ENCODE measurements at regions not wholly inside any gene's neighbourhood (a gene's known extent, or its start where the extent isn't known, plus 50 kb on each side); places are given as distances from the start of the nearest gene placed in this dataset.

DNA sequence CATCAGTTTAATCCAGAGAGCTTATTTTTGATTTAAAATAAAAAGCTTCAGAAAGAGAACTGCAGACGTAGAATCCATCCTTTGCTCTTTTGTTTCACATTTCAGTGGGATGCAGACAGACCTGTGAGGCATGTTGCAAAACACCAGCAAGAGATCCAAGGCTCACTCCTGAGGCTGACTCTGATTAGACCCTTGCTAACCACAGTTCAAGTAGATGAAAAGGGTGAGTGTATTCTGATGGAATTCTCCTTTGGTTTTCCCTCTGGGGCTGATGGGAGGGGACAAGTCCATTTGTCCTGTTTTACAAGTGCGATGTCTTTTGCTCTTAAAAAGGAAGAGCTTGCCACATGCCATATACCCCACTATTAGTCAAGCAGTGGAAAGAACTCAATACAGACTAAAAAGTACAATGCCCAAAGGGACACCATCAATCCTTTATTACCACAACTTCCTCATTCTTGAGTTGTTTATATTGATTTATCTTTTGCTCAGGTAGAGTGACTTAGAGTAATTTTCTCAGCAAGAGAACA, 772.7 kb downstream of the MAFB start:
- intact Hi-C loops (cut with DNase I) = no loop called here
- H3K4me3 ChIP-seq = no peak overlapping the region
- H3K27ac ChIP-seq = no peak overlapping the region
- DNase-seq (no peak), ATAC-seq (no peak)
- no peaks in the 10 kb centered on the region for H3K9me3 ChIP-seq
- WGBS, 4 donors = 84 to 92% (median 88%) methylated on average over 2 of the region's 2 CpGs
- TF ChIP-seq, protein P1, sequence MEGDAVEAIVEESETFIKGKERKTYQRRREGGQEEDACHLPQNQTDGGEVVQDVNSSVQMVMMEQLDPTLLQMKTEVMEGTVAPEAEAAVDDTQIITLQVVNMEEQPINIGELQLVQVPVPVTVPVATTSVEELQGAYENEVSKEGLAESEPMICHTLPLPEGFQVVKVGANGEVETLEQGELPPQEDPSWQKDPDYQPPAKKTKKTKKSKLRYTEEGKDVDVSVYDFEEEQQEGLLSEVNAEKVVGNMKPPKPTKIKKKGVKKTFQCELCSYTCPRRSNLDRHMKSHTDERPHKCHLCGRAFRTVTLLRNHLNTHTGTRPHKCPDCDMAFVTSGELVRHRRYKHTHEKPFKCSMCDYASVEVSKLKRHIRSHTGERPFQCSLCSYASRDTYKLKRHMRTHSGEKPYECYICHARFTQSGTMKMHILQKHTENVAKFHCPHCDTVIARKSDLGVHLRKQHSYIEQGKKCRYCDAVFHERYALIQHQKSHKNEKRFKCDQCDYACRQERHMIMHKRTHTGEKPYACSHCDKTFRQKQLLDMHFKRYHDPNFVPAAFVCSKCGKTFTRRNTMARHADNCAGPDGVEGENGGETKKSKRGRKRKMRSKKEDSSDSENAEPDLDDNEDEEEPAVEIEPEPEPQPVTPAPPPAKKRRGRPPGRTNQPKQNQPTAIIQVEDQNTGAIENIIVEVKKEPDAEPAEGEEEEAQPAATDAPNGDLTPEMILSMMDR (IDR thresholded peaks at IDR 0.05) = no peak
- no peak for TF ChIP-seq POLR2A (IDR thresholded peaks at IDR 0.05)
- H3K36me3 ChIP-seq = no peaks in the 10 kb centered on the region
- H3K4me1 ChIP-seq = no peaks in the 10 kb centered on the region
- H3K27me3 ChIP-seq = no peaks in the 10 kb centered on the region

- WGBS, 4 donors = 52 to 78% (median 66%) methylated on average over 2 to 3 of the region's 3 CpGs
- TF ChIP-seq POLR2A (IDR thresholded peaks at IDR 0.05) = no peak
- TF ChIP-seq, protein P1 (IDR thresholded peaks at IDR 0.05) = no peak
- no peaks in the 10 kb centered on the region for H3K27me3 ChIP-seq
- H3K4me3 ChIP-seq = no peak overlapping the region
- intact Hi-C loops (cut with DNase I) = no loop called here
- H3K9me3 ChIP-seq = no peaks in the 10 kb centered on the region
- no peaks in the 10 kb centered on the region for H3K36me3 ChIP-seq
- no peak overlapping the region for H3K27ac ChIP-seq
- H3K4me1 ChIP-seq = peaks cover 0 to 3% (median 0%) of the 10 kb centered on the region in 12 donors
- no peak for DNase-seq
- no peak for ATAC-seq
These were observed 775.8 kb downstream of the MAFB start for GRCh38 chr20:39913274-39913673.

DNA sequence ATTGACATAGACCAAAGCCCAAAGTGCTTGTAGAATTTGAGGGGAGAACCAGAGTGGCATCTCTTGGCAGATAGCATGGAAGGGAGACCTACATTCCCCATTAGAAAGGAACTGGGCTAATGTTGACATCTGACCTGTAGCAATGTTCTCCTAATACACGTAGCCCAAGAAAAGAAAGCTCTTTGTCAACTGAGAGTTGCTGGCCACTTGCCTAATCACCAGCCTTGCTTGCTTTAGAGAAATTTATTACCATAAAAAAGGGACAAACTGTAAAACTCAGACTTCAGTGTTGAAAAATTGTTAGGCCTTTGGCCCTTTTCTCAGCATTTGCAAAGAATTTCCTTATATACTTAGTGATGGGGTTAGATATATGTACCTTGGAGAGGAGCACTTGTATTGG, 777.5 kb downstream of the MAFB start:
- DNase-seq = no peak
- peaks cover 0 to 3% (median 0%) of the 10 kb centered on the region in 12 donors for H3K4me1 ChIP-seq
- peaks cover 0 to 1% (median 0%) of the 10 kb centered on the region in 9 donors for H3K27me3 ChIP-seq
- no peak overlapping the region for H3K4me3 ChIP-seq
- no peak for TF ChIP-seq POLR2A (IDR thresholded peaks at IDR 0.05)
- TF ChIP-seq, protein P1 (IDR thresholded peaks at IDR 0.05) = no peak
- no peaks in the 10 kb centered on the region for H3K9me3 ChIP-seq
- intact Hi-C loops (cut with DNase I) = no loop called here
- no peaks in the 10 kb centered on the region for H3K36me3 ChIP-seq
- WGBS, 4 donors = 62 to 77% (median 70%) methylated on average over 1 of the region's 1 CpG
- no peak overlapping the region for H3K27ac ChIP-seq
- no peak for ATAC-seq

DNA sequence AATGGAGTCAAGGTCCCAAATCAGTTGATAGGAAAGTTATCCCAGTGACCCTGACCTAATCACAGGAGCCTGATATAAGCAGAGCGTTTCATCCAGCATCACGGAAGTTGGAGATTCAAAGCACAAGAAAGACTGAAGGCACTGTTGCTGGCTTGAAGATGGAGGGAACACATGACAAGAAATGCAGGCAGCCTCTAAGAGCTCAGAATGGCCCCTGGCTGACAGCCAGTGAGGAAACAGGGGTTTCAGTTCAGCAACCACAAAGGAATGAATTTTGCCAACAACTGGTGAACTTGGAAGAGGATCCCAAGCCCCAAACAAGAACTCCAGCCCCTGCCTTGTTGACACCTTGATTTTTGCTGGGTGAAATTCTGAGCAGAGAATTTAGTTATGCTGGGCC, 778.5 kb downstream of the MAFB start:
- intact Hi-C loops (cut with DNase I) = no loop called here
- TF ChIP-seq, protein P1 (IDR thresholded peaks at IDR 0.05) = no peak
- H3K4me1 ChIP-seq = peaks cover 0 to 3% (median 0%) of the 10 kb centered on the region in 12 donors
- H3K27ac ChIP-seq = no peak overlapping the region
- 72 to 74% (median 72%) methylated on average over 2 of the region's 2 CpGs for WGBS, 4 donors
- H3K4me3 ChIP-seq = no peak overlapping the region
- ATAC-seq (peak in 1 of 4 donors; percentile 47), DNase-seq (peak in 3 of 5 donors; percentile 27 to 63 (median 29))
- H3K36me3 ChIP-seq = no peaks in the 10 kb centered on the region
- no peaks in the 10 kb centered on the region for H3K9me3 ChIP-seq
- peaks cover 0 to 3% (median 0%) of the 10 kb centered on the region in 9 donors for H3K27me3 ChIP-seq
